Fibroblast of peridontal ligament (primary cell): ENCODE measurements at regions not wholly inside any gene's neighbourhood (a gene's known extent, or its start where the extent isn't known, plus 50 kb on each side); places are given as distances from the start of the nearest gene placed in this dataset.
"Not testable (repeated sequence)": the region's sequence is repeated elsewhere in the genome, so short reads cannot be mapped to it uniquely, and the experiment has no call there.

Experiments used
- DNase-seq: peaks from one replicate; pipeline ENCODE4 v3.0.0-alpha.2; 2010; ENCODE audit errors: extremely low read depth

GRCh38 chr13:65168026-65168425 lies 2062.1 kb downstream of the PCDH9 start:
- no peak for DNase-seq

- no peak for DNase-seq
Measured at GRCh38 chr13:65166675-65167074, 2063.5 kb downstream of the PCDH9 start.

GRCh38 chr13:65159803-65160202 lies 2070.3 kb downstream of the PCDH9 start:
- DNase-seq, result no peak

GRCh38 chr13:65155861-65156260 lies 2074.3 kb downstream of the PCDH9 start:
- DNase-seq, result no peak

- no peak for DNase-seq
Measured at GRCh38 chr13:65154661-65155447, 2075.3 kb downstream of the PCDH9 start.

GRCh38 chr13:65149687-65150086 lies 2080.4 kb downstream of the PCDH9 start:
- DNase-seq, result no peak

- DNase-seq, result no peak
Measured at GRCh38 chr13:65143920-65144319, 2086.2 kb downstream of the PCDH9 start.

GRCh38 chr13:65133094-65133493 lies 2097.0 kb downstream of the PCDH9 start:
- DNase-seq, result no peak

GRCh38 chr13:65125236-65125635 lies 2104.9 kb downstream of the PCDH9 start:
- no peak for DNase-seq

- DNase-seq, result no peak
Measured at GRCh38 chr13:65112531-65112941, 2117.6 kb downstream of the PCDH9 start.

- DNase-seq, result no peak
Measured at GRCh38 chr13:65112123-65112522, 2118.0 kb downstream of the PCDH9 start.

- no peak for DNase-seq
Measured at GRCh38 chr13:65111223-65111622, 2118.9 kb downstream of the PCDH9 start.

GRCh38 chr13:65104436-65104835 lies 2125.7 kb downstream of the PCDH9 start:
- not testable (repeated sequence) for DNase-seq

GRCh38 chr13:65103351-65103750 lies 2126.8 kb downstream of the PCDH9 start:
- DNase-seq, result no peak

- no peak for DNase-seq
Measured at GRCh38 chr13:65095161-65096082, 2134.7 kb downstream of the PCDH9 start.

GRCh38 chr13:65093357-65093756 lies 2136.8 kb downstream of the PCDH9 start:
- no peak for DNase-seq

- DNase-seq, result no peak
Measured at GRCh38 chr13:65091031-65091430, 2139.1 kb downstream of the PCDH9 start.

GRCh38 chr13:65090186-65090585 lies 2139.9 kb downstream of the PCDH9 start:
- no peak for DNase-seq

GRCh38 chr13:65088906-65089305 lies 2141.2 kb downstream of the PCDH9 start:
- no peak for DNase-seq

GRCh38 chr13:65085977-65086376 lies 2144.2 kb downstream of the PCDH9 start:
- no peak for DNase-seq

GRCh38 chr13:65074248-65074647 lies 2155.9 kb downstream of the PCDH9 start:
- no peak for DNase-seq

- DNase-seq, result no peak
Measured at GRCh38 chr13:65064967-65065366, 2165.2 kb downstream of the PCDH9 start.

- DNase-seq, result no peak
Measured at GRCh38 chr13:65063753-65064152, 2166.4 kb downstream of the PCDH9 start.
